Motor neuron (in vitro differentiated cells): ENCODE measurements at regions not wholly inside any gene's neighbourhood (a gene's known extent, or its start where the extent isn't known, plus 50 kb on each side); places are given as distances from the start of the nearest gene placed in this dataset.
"Not testable (repeated sequence)": the region's sequence is repeated elsewhere in the genome, so short reads cannot be mapped to it uniquely, and the experiment has no call there.

ENCODE experiments used
- ATAC-seq, 8 experiments: fragments of 200-7000 bp; cut with Tn5 transposase; replicated peaks in 6 of 8; 2 replicates each; pipeline ENCODE4 v1.8.0; 2021; ENCODE audit warnings: mild to moderate bottlenecking in 8 of 8, moderate library complexity in 8 of 8
- H3K27ac ChIP-seq, 2 donors: fragments of 250-450 bp; sonication (Bioruptor Pico); 2 replicates each; pipeline ENCODE4 v1.9.0; 2021; ENCODE audit warnings: antibody characterized with exemption in 2 of 2, mild to moderate bottlenecking in 2 of 2, moderate library complexity in 1 of 2
- H3K4me1 ChIP-seq, 2 donors: fragments of 250-450 bp; sonication (Bioruptor Pico); replicated peaks in 1 of 2; 2 replicates each; pipeline ENCODE4 v1.6.1; 2021; ENCODE audit warnings: antibody characterized with exemption in 2 of 2, mild to moderate bottlenecking in 2 of 2, moderate library complexity in 1 of 2
- H3K4me3 ChIP-seq, 5 donors: fragments of 250-450 bp; sonication (Bioruptor Pico); 2 replicates each; pipeline ENCODE4 v1.9.0; 2021; ENCODE audit warnings: antibody characterized with exemption in 5 of 5, mild to moderate bottlenecking in 5 of 5, moderate library complexity in 4 of 5
- WGBS, 10 experiments: fragments of 450-650 bp; shearing (Covaris generic); methylation state at CpG; one replicate each; pipeline ENCODE4 v1.0.0; 2022; 5-methylcytosine and 5-hydroxymethylcytosine counted together
- in situ Hi-C, 9 experiments: fragments of 400-800 bp; cut with MboI; loops; one replicate each; pipeline ENCODE4 v1.15.0; 2021; ENCODE audit warnings: low sequenced_read_pairs in 9 of 9, low pct_unique_long_range_greater_than_20kb in 2 of 9; ENCODE audit not compliant: unreplicated experiment in 9 of 9

- Histone ChIP-seq H3K4me1 (peaks cover 7 to 8% of the 10 kb centered on the region in 2 donors), H3K4me3 (no peak overlapping the region), H3K27ac (no peak overlapping the region)
- no peak for ATAC-seq
- 0 to 100% (median 82%) methylated on average over 1 of the region's 1 CpG; no CpG with 5 or more reads in 4 of the 10 experiments for WGBS, 10 experiments
- in situ Hi-C loops, result no loop called here
Observed at GRCh38 chr3:103512595-103512994, 1077.8 kb downstream of the ZPLD1 start.

- in situ Hi-C loops, result no loop called here
- H3K4me3 ChIP-seq, result no peak overlapping the region
- peaks cover 7 to 8% of the 10 kb centered on the region in 2 donors for H3K4me1 ChIP-seq
- no peak overlapping the region for H3K27ac ChIP-seq
- ATAC-seq, result no peak
- 0 to 100% (median 80%) methylated on average over 1 of the region's 1 CpG; no CpG with 5 or more reads in 1 of the 10 experiments for whole genome bisulfite sequencing, 10 experiments
Observed at GRCh38 chr3:103513003-103513402, 1078.2 kb downstream of the ZPLD1 start.

GRCh38 chr3:103515116-103515515 lies 1080.3 kb downstream of the ZPLD1 start:
- no peak overlapping the region for H3K27ac ChIP-seq
- in situ Hi-C loops, result no loop called here
- H3K4me3 ChIP-seq, result no peak overlapping the region
- 20 to 100% (median 88%) methylated on average over 1 to 5 of the region's 5 CpGs; no CpG with 5 or more reads in 1 of the 10 experiments for WGBS, 10 experiments
- peaks cover 7 to 8% of the 10 kb centered on the region in 2 donors for H3K4me1 ChIP-seq
- ATAC-seq, result no peak

GRCh38 chr3:103516950-103517349 lies 1082.1 kb downstream of the ZPLD1 start:
- H3K4me1 ChIP-seq, result peaks cover 3 to 4% of the 10 kb centered on the region in 2 donors
- H3K27ac ChIP-seq, result no peak overlapping the region
- peak in 3 of 8 experiments; percentile 28 to 93 (median 56) for ATAC-seq
- 0 to 100% (median 80%) methylated on average over 1 to 3 of the region's 3 CpGs; no CpG with 5 or more reads in 1 of the 10 experiments for WGBS, 10 experiments
- H3K4me3 ChIP-seq, result no peak overlapping the region
- in situ Hi-C loops, result no loop called here

DNA sequence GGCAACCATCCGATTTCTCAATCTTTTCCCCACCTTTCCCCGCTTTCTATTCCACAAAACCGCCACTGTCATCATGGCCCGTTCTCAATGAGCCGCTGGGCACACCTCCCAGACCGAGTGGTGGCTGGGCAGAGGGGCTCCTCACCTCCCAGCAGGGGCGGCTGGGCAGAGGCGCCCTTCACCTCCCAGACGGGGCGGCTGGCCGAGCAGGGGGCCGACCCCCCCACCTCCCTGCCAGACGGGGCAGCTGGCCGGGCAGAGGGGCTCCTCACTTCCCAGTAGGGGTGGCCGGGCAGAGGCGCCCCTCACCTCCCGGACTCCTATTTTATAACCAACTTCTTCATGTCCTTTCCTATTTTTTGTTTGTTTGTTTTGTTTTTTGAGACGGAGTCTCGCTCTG lies 1096.5 kb downstream of the ZPLD1 start:
- ATAC-seq, H3K27ac ChIP-seq, in situ Hi-C loops, H3K4me1 ChIP-seq, H3K4me3 ChIP-seq: not testable (repeated sequence)
- WGBS, 10 experiments, result 20 to 100% (median 60%) methylated on average over 1 to 2 of the region's 19 CpGs; no CpG with 5 or more reads in 7 of the 10 experiments

DNA sequence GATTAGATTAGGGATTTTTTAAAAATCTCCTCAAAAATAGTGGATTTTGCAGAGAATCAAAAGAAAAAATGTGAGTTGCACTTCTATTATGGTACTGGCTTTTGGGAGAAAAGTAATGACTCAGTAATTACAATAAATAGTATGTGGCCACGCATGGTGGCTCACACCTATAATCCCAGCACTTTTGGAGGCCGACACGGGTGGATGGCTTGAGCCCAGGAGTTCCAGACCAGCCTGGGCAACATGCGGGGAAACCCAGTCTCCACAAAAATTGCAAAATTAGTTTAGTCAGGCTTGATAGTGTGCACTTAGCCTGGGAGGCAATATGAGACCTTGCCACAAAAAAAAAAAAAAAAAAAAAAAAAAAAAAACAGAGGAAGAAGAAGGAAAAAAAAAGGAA lies 1098.2 kb downstream of the ZPLD1 start:
- in situ Hi-C loops, result no loop called here
- Histone ChIP-seq H3K4me1 (no peaks in the 10 kb centered on the region), H3K4me3 (no peak overlapping the region), H3K27ac (no peak overlapping the region)
- 49 to 100% (median 81%) methylated on average over 1 to 4 of the region's 4 CpGs for WGBS, 10 experiments
- no peak for ATAC-seq

DNA sequence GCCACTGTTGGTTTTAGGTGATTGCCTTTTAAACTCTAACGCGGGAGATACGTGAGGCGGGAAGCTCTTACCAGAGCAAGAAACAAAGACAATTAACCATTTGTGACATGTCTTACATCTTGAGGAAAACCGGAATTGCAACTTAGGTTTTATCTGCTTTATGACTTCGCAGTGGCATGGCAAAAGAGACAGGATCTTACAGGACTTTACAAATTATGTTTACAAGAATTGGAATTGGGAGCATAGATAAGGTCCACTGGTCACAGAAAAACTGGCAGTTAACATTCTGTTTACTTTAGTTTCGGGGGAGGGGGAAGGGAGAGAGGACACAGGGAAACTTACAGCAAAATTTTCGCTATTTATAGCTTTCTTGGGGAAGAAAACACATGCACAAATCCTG lies 1119.6 kb downstream of the ZPLD1 start:
- WGBS, 10 experiments, result 18 to 96% (median 71%) methylated on average over 3 to 8 of the region's 8 CpGs
- Histone ChIP-seq H3K27ac (no peak overlapping the region), H3K4me3 (no peak overlapping the region), H3K4me1 (no peaks in the 10 kb centered on the region)
- ATAC-seq, result no peak
- in situ Hi-C loops, result no loop called here

- ATAC-seq, in situ Hi-C loops: not testable (repeated sequence)
- 0 to 100% (median 78%) methylated on average over 2 to 5 of the region's 6 CpGs; no CpG with 5 or more reads in 3 of the 10 experiments for WGBS, 10 experiments
Observed at GRCh38 chr3:103564116-103564515, 1129.3 kb downstream of the ZPLD1 start.

GRCh38 chr3:103585809-103586208 lies 1151.0 kb downstream of the ZPLD1 start:
- WGBS, 10 experiments, result 9 to 82% (median 54%) methylated on average over 1 to 4 of the region's 4 CpGs; no CpG with 5 or more reads in 2 of the 10 experiments
- H3K27ac ChIP-seq, result no peak overlapping the region
- ATAC-seq, result no peak
- in situ Hi-C loops, result no loop called here
- H3K4me3 ChIP-seq, result no peak overlapping the region
- no peaks in the 10 kb centered on the region for H3K4me1 ChIP-seq

More at GRCh38 chr3:103564116-103564515, 1129.3 kb downstream of the ZPLD1 start:
- not testable (repeated sequence) for H3K4me1 ChIP-seq, H3K27ac ChIP-seq, H3K4me3 ChIP-seq

GRCh38 chr3:103589770-103590169 lies 1155.0 kb downstream of the ZPLD1 start:
- Histone ChIP-seq H3K4me1 (no peaks in the 10 kb centered on the region), H3K4me3 (no peak overlapping the region), H3K27ac (no peak overlapping the region)
- in situ Hi-C loops, result no loop called here
- no peak for ATAC-seq
- WGBS, 10 experiments, result 40 to 100% (median 100%) methylated on average over 1 to 2 of the region's 2 CpGs; no CpG with 5 or more reads in 1 of the 10 experiments

DNA sequence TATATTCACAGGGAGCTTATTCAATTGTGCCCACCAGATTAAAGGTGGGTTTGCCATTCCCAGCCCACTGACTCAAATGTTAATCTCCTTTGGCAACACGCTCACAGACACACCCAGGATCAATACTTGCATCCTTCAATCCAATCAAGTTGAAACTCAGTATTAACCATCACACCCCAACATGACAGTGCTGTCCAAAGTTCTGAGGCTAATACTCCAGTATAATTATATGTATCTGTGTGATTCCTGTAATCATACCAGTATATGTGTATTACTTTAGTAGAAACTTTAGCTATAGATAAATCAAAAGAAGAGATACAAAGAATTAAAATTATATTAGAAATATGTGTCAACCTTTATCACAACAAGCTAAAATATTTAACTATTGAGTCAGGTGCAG lies 1166.0 kb downstream of the ZPLD1 start:
- 44 to 100% (median 88%) methylated on average over 1 of the region's 1 CpG; no CpG with 5 or more reads in 7 of the 10 experiments for WGBS, 10 experiments
- Histone ChIP-seq H3K4me3 (no peak overlapping the region), H3K4me1 (no peaks in the 10 kb centered on the region), H3K27ac (no peak overlapping the region)
- in situ Hi-C loops, result no loop called here
- ATAC-seq, result no peak

- Histone ChIP-seq H3K4me3 (no peak overlapping the region), H3K4me1 (no peaks in the 10 kb centered on the region), H3K27ac (no peak overlapping the region)
- ATAC-seq, result no peak
- 0 to 75% (median 52%) methylated on average over 1 of the region's 1 CpG; no CpG with 5 or more reads in 2 of the 10 experiments for WGBS, 10 experiments
- in situ Hi-C loops, result no loop called here
Observed at GRCh38 chr3:103601666-103602065, 1166.9 kb downstream of the ZPLD1 start.

DNA sequence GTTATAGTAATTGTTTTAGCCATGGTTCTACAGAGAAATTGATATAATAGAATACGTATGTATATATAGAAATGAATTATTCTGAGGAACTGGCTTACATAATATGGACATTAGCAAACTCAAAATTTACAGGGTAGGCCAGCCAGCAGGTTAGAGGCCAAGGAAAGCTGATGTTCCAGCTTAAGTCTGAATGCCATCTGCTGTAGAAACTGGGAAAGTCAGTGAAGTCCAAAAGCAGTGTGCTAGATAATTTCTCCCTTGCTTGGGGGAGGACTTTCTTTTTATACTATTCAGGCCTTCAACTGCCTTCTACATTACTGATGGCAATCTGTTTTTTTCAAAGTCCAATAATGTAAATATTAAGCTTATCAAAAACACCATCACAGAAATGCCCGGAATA lies 1174.7 kb downstream of the ZPLD1 start:
- Histone ChIP-seq H3K4me1 (peaks cover 0 to 29% of the 10 kb centered on the region in 2 donors), H3K4me3 (no peak overlapping the region), H3K27ac (no peak overlapping the region)
- WGBS, 10 experiments, result 27 to 92% (median 71%) methylated on average over 1 to 2 of the region's 2 CpGs; no CpG with 5 or more reads in 1 of the 10 experiments
- peak in 1 of 8 experiments; percentile 33 for ATAC-seq
- in situ Hi-C loops, result no loop called here
